ENCODE measurements at regions not wholly inside any gene's neighbourhood (a gene's known extent, or its start where the extent isn't known, plus 50 kb on each side); places are given as distances from the start of the nearest gene placed in this dataset.

DNA sequence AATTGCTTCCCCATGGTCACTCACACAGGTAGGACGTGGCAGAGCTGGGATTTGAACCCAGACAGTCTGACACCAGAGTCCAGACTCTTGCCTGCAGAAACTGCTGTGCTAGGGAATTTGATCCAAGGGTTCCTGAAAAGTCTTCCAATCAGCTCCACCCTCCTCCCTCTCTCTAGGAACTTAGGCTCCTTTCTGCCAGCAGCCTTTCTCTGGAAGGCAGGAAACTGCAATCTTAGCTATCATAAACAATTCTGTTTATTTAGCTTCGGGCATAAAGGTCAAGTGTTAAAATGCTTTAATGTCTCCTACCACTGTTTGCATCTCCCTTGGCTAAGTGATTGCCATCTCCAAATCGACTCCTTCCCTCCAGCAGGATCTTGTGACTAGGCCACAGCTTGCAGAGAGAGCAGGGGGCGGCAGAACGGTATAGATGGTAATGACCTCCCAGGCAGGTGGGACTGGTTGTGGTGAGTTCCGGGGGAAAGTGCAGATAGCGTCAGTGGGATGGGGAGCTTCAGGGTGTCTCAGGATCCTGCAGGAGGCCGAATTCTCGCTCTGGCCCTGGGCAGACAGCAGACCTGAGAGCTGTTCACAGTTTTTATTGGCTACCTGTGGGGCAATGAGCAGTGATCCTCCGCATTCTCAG, 882.4 kb upstream of the EEF2KMT start:
- TF ChIP-seq, protein P1, sequence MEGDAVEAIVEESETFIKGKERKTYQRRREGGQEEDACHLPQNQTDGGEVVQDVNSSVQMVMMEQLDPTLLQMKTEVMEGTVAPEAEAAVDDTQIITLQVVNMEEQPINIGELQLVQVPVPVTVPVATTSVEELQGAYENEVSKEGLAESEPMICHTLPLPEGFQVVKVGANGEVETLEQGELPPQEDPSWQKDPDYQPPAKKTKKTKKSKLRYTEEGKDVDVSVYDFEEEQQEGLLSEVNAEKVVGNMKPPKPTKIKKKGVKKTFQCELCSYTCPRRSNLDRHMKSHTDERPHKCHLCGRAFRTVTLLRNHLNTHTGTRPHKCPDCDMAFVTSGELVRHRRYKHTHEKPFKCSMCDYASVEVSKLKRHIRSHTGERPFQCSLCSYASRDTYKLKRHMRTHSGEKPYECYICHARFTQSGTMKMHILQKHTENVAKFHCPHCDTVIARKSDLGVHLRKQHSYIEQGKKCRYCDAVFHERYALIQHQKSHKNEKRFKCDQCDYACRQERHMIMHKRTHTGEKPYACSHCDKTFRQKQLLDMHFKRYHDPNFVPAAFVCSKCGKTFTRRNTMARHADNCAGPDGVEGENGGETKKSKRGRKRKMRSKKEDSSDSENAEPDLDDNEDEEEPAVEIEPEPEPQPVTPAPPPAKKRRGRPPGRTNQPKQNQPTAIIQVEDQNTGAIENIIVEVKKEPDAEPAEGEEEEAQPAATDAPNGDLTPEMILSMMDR (conservative IDR thresholded peaks at IDR 0.05; ENCODE audit: low read length) = no peak
- no peak for TF ChIP-seq EZH2phosphoT487 (IDR thresholded peaks at IDR 0.05; ENCODE audit: borderline replicate concordance, low read depth, low read length)
